ENCODE measurements at regions not wholly inside any gene's neighbourhood (a gene's known extent, or its start where the extent isn't known, plus 50 kb on each side); places are given as distances from the start of the nearest gene placed in this dataset.

- Histone ChIP-seq H3K4me1 (no peaks in the 10 kb centered on the region), H3K9me3 (no peaks in the 10 kb centered on the region), H3K4me3 (no peak overlapping the region), H3K36me3 (ENCODE audit: insufficient read depth in 1 of 2, low read depth in 1 of 2) (no peaks in the 10 kb centered on the region), H3K27ac (no peak overlapping the region), H3K27me3 (ENCODE audit: insufficient read depth in 3 of 3, low read length in 2 of 3) (no peaks in the 10 kb centered on the region)
- intact Hi-C loops (cut with DNase I) = no loop called here
- TF ChIP-seq CTCF (IDR thresholded peaks at IDR 0.05) = no peak
- no peak for ATAC-seq
- WGBS, 3 donors = 79 to 91% (median 83%) methylated on average over 12 of the region's 12 CpGs
- no peak for DNase-seq
Observed at GRCh38 chr7:24059775-24060174, 224.2 kb upstream of the NPY start.

- Histone ChIP-seq H3K27me3 (ENCODE audit: insufficient read depth in 3 of 3, low read length in 2 of 3) (no peaks in the 10 kb centered on the region), H3K4me1 (no peaks in the 10 kb centered on the region), H3K27ac (no peak overlapping the region), H3K4me3 (no peak overlapping the region), H3K9me3 (no peaks in the 10 kb centered on the region), H3K36me3 (ENCODE audit: insufficient read depth in 1 of 2, low read depth in 1 of 2) (no peaks in the 10 kb centered on the region)
- no peak for DNase-seq
- intact Hi-C loops (cut with DNase I) = no loop called here
- no peak for TF ChIP-seq CTCF (IDR thresholded peaks at IDR 0.05)
- ATAC-seq = no peak
- WGBS, 3 donors = 79 to 81% (median 80%) methylated on average over 6 of the region's 6 CpGs
Observed at GRCh38 chr7:24063721-24064120, 220.3 kb upstream of the NPY start.

GRCh38 chr7:24069751-24070150 is 214.2 kb upstream of the NPY start:
- no peak for TF ChIP-seq CTCF (IDR thresholded peaks at IDR 0.05)
- no peak for ATAC-seq
- H3K9me3 ChIP-seq = no peaks in the 10 kb centered on the region

GRCh38 chr7:24073651-24074420 is 210.2 kb upstream of the NPY start:
- H3K9me3 ChIP-seq = no peaks in the 10 kb centered on the region
- no peak for TF ChIP-seq CTCF (IDR thresholded peaks at IDR 0.05)
- 51 to 56% (median 51%) methylated on average over 9 of the region's 9 CpGs for WGBS, 3 donors
- H3K4me1 ChIP-seq = no peaks in the 10 kb centered on the region
- H3K27me3 ChIP-seq (ENCODE audit: insufficient read depth in 3 of 3, low read length in 2 of 3) = no peaks in the 10 kb centered on the region
- no peak overlapping the region for H3K27ac ChIP-seq
- intact Hi-C loops (cut with DNase I) = no loop called here
- DNase-seq (no peak), ATAC-seq (no peak)
- H3K36me3 ChIP-seq (ENCODE audit: insufficient read depth in 1 of 2, low read depth in 1 of 2) = no peaks in the 10 kb centered on the region
- H3K4me3 ChIP-seq = no peak overlapping the region

More at GRCh38 chr7:24069751-24070150, 214.2 kb upstream of the NPY start:
- intact Hi-C loops (cut with DNase I) = no loop called here
- no peak for DNase-seq
- no peaks in the 10 kb centered on the region for H3K4me1 ChIP-seq
- H3K4me3 ChIP-seq = no peak overlapping the region
- no peak overlapping the region for H3K27ac ChIP-seq
- no peaks in the 10 kb centered on the region for H3K27me3 ChIP-seq (ENCODE audit: insufficient read depth in 3 of 3, low read length in 2 of 3)
- no peaks in the 10 kb centered on the region for H3K36me3 ChIP-seq (ENCODE audit: insufficient read depth in 1 of 2, low read depth in 1 of 2)
- WGBS, 3 donors = 70 to 74% (median 73%) methylated on average over 3 of the region's 3 CpGs

GRCh38 chr7:24075426-24075810 is 208.6 kb upstream of the NPY start:
- 23 to 59% (median 53%) methylated on average over 1 of the region's 1 CpG for whole genome bisulfite sequencing, 3 donors
- Histone ChIP-seq H3K36me3 (ENCODE audit: insufficient read depth in 1 of 2, low read depth in 1 of 2) (no peaks in the 10 kb centered on the region), H3K27ac (no peak overlapping the region), H3K9me3 (no peaks in the 10 kb centered on the region), H3K4me3 (no peak overlapping the region), H3K27me3 (ENCODE audit: insufficient read depth in 3 of 3, low read length in 2 of 3) (no peaks in the 10 kb centered on the region), H3K4me1 (no peaks in the 10 kb centered on the region)
- no peak for DNase-seq
- no peak for TF ChIP-seq CTCF (IDR thresholded peaks at IDR 0.05)
- intact Hi-C loops (cut with DNase I) = no loop called here
- no peak for ATAC-seq

Measured in psoas muscle (tissue), 7 donors.